GM23338 (cell line): ENCODE measurements at regions not wholly inside any gene's neighbourhood (a gene's known extent, or its start where the extent isn't known, plus 50 kb on each side); places are given as distances from the start of the nearest gene placed in this dataset.

ENCODE experiments used
- ATAC-seq: fragments of 200-7000 bp; cut with Tn5 transposase; 3 replicates; pipeline ENCODE4 v1.9.1; 2020
- DNase-seq: peaks from one replicate; pipeline ENCODE4 v3.0.0-alpha.2; 2015; ENCODE audit warnings: low spot score
- H2AFZ ChIP-seq: fragments of 200-600 bp; sonication (generic); 2 replicates; pipeline ENCODE4 v1.8.0; 2016; ENCODE audit warnings: antibody characterized with exemption, mild to moderate bottlenecking, moderate library complexity
- H3F3A ChIP-seq: fragments of 200-600 bp; sonication (generic); replicated peaks from 2 replicates; pipeline ENCODE4 v1.8.0; 2017; ENCODE audit warnings: antibody characterized with exemption, mixed run types, low read depth
- H3K27ac ChIP-seq: fragments of 200-600 bp; sonication (generic); 2 replicates; pipeline ENCODE4 v1.6.1; 2016; ENCODE audit warnings: low read depth
- H3K27me3 ChIP-seq: fragments of 200-600 bp; sonication (generic); 2 replicates; pipeline ENCODE4 v1.8.0; 2016; ENCODE audit warnings: mild to moderate bottlenecking, mixed run types, moderate library complexity; ENCODE audit not compliant: insufficient read depth
- H3K36me3 ChIP-seq: fragments of 200-600 bp; sonication (generic); 2 replicates; pipeline ENCODE4 v1.8.0; 2016; ENCODE audit warnings: mild to moderate bottlenecking; ENCODE audit not compliant: insufficient read depth
- H3K4me1 ChIP-seq: fragments of 200-600 bp; sonication (generic); 2 replicates; pipeline ENCODE4 v1.8.0; 2016; ENCODE audit warnings: mild to moderate bottlenecking, moderate library complexity; ENCODE audit not compliant: insufficient read depth
- H3K4me2 ChIP-seq: fragments of 200-600 bp; sonication (generic); 2 replicates; pipeline ENCODE4 v1.7.1; 2017; ENCODE audit warnings: mixed run types
- H3K4me3 ChIP-seq: fragments of 200-600 bp; sonication (generic); 2 replicates; pipeline ENCODE4 v1.6.1; 2016; ENCODE audit warnings: mixed run types
- H3K79me2 ChIP-seq: fragments of 200-600 bp; sonication (generic); replicated peaks from 2 replicates; pipeline ENCODE4 v1.8.0; 2017; ENCODE audit warnings: mild to moderate bottlenecking; ENCODE audit not compliant: insufficient read depth
- H3K9me2 ChIP-seq: fragments of 200-600 bp; sonication (generic); 2 replicates; pipeline ENCODE4 v1.8.0; 2017; ENCODE audit not compliant: insufficient read depth
- H4K20me1 ChIP-seq: fragments of 200-600 bp; sonication (generic); replicated peaks from 2 replicates; pipeline ENCODE4 v1.8.0; 2017; ENCODE audit warnings: mild to moderate bottlenecking; ENCODE audit not compliant: insufficient read depth
- H3K27ac Mint-ChIP-seq: 2 replicates; pipeline ENCODE4 v1.8.0; 2020; ENCODE audit warnings: inconsistent platforms, mild to moderate bottlenecking, moderate library complexity, mixed read lengths
- H3K27me3 Mint-ChIP-seq: 3 replicates; pipeline ENCODE4 v1.8.0; 2022; ENCODE audit warnings: low read depth, mild to moderate bottlenecking, moderate library complexity, mixed read lengths, inconsistent platforms; ENCODE audit not compliant: insufficient read depth, poor library complexity
- H3K36me3 Mint-ChIP-seq: 3 replicates; pipeline ENCODE4 v1.8.0; 2021; ENCODE audit warnings: low read depth, mild to moderate bottlenecking, inconsistent platforms, moderate library complexity, mixed read lengths
- H3K4me1 Mint-ChIP-seq: 3 replicates; pipeline ENCODE4 v1.8.0; 2020; ENCODE audit warnings: mild to moderate bottlenecking, inconsistent platforms, mixed read lengths
- H3K4me3 Mint-ChIP-seq: 3 replicates; pipeline ENCODE4 v1.8.0; 2021; ENCODE audit warnings: moderate library complexity, mild to moderate bottlenecking, inconsistent platforms, mixed read lengths
- H3K9me3 Mint-ChIP-seq: 3 replicates; pipeline ENCODE4 v1.8.0; 2020; ENCODE audit warnings: moderate library complexity, mild to moderate bottlenecking, inconsistent platforms, mixed read lengths
- CTCF ChIP-seq, 2 experiments: fragments of 200-600 bp in 1 of 2; sonication (generic) in 1 of 2; conservative IDR thresholded peaks; 2 replicates each; pipeline versions ENCODE4 v1.5.1 to v1.6.1; 2016 to 2017; ENCODE audit warnings: antibody characterized with exemption in 2 of 2, low read depth in 2 of 2, mild to moderate bottlenecking in 2 of 2, moderate library complexity in 1 of 2
- ETS1 ChIP-seq: IDR thresholded peaks from 2 replicates; pipeline ENCODE4 v1.6.1; 2016; ENCODE audit warnings: antibody characterized with exemption
- EZH2 ChIP-seq: fragments of 200-600 bp; sonication (generic); IDR thresholded peaks from one replicate; pipeline ENCODE4 v1.8.0; 2017; ENCODE audit warnings: antibody characterized with exemption, mild to moderate bottlenecking, low read depth; ENCODE audit not compliant: unreplicated experiment
- JUNB ChIP-seq: IDR thresholded peaks from one replicate; pipeline ENCODE4 v1.6.1; 2016; ENCODE audit warnings: antibody characterized with exemption; ENCODE audit not compliant: unreplicated experiment
- POLR2AphosphoS5 ChIP-seq: IDR thresholded peaks from 2 replicates; pipeline ENCODE4 v1.6.1; 2016; ENCODE audit warnings: antibody characterized with exemption, low read depth
- REST ChIP-seq: IDR thresholded peaks from one replicate; pipeline ENCODE4 v1.6.1; 2018; ENCODE audit warnings: antibody characterized with exemption; ENCODE audit not compliant: unreplicated experiment
- STAT1 ChIP-seq: IDR thresholded peaks from one replicate; pipeline ENCODE4 v1.6.1; 2016; ENCODE audit warnings: antibody characterized with exemption; ENCODE audit not compliant: unreplicated experiment
- ZNF114 ChIP-seq: fragments of 250-450 bp; sonication (Bioruptor Pico); IDR thresholded peaks from 2 replicates; pipeline ENCODE4 v1.5.0; 2020; ENCODE audit warnings: mild to moderate bottlenecking, moderate library complexity
- ZNF331 ChIP-seq: fragments of 250-450 bp; sonication (Bioruptor Pico); IDR thresholded peaks from 2 replicates; pipeline ENCODE4 v1.5.0; 2020; ENCODE audit warnings: low read depth, mild to moderate bottlenecking, moderate library complexity
- ZNF462 ChIP-seq: fragments of 250-450 bp; sonication (Bioruptor Pico); IDR thresholded peaks from 2 replicates; pipeline ENCODE4 v1.5.0; 2020; ENCODE audit warnings: mild to moderate bottlenecking, moderate library complexity

GRCh38 chr3:143914257-143914656, 57.4 kb upstream of the DIPK2A start:
- Mint-ChIP-seq H3K27ac (no peak overlapping the region), H3K27me3 (peaks cover 1% of the 10 kb centered on the region), H3K9me3 (no peaks in the 10 kb centered on the region; the same call in 2 of the 3 replicates), H3K4me3 (no peak overlapping the region), H3K36me3 (no peaks in the 10 kb centered on the region), H3K4me1 (peaks cover 2% of the 10 kb centered on the region; the same call in 1 of the 3 replicates)
- H3K27ac ChIP-seq = no peak overlapping the region
- no peak overlapping the region for H2AFZ ChIP-seq
- no peaks in the 10 kb centered on the region for H3K4me1 ChIP-seq
- no peak overlapping the region for H3K4me2 ChIP-seq
- H4K20me1 ChIP-seq = no peaks in the 10 kb centered on the region
- no peak overlapping the region for H3K4me3 ChIP-seq
- no peaks in the 10 kb centered on the region for H3K9me2 ChIP-seq
- no peak for DNase-seq
- no peaks in the 10 kb centered on the region for H3K79me2 ChIP-seq
- H3K36me3 ChIP-seq = no peaks in the 10 kb centered on the region
- no peak for TF ChIP-seq POLR2AphosphoS5
- H3F3A ChIP-seq = no peaks in the 10 kb centered on the region
- ATAC-seq = no peak
- H3K27me3 ChIP-seq = no peaks in the 10 kb centered on the region

GRCh38 chr3:143918848-143919247, 52.8 kb upstream of the DIPK2A start:
- Mint-ChIP-seq H3K36me3 (no peaks in the 10 kb centered on the region), H3K4me1 (no peaks in the 10 kb centered on the region; the same call in 2 of the 3 replicates), H3K27ac (no peak overlapping the region), H3K9me3 (no peaks in the 10 kb centered on the region; the same call in 2 of the 3 replicates), H3K27me3 (no peaks in the 10 kb centered on the region), H3K4me3 (no peak overlapping the region)
- no peaks in the 10 kb centered on the region for H3F3A ChIP-seq
- no peak overlapping the region for H3K27ac ChIP-seq
- H3K9me2 ChIP-seq = no peaks in the 10 kb centered on the region; the same call in 1 of the 2 replicates
- no peaks in the 10 kb centered on the region for H3K27me3 ChIP-seq
- no peaks in the 10 kb centered on the region for H4K20me1 ChIP-seq
- H3K36me3 ChIP-seq = no peaks in the 10 kb centered on the region
- H2AFZ ChIP-seq = peak overlapping the region; percentile 78; the same call in 1 of the 2 replicates
- no peaks in the 10 kb centered on the region for H3K79me2 ChIP-seq
- H3K4me1 ChIP-seq = no peaks in the 10 kb centered on the region
- DNase-seq = no peak
- no peak overlapping the region for H3K4me2 ChIP-seq
- H3K4me3 ChIP-seq = no peak overlapping the region
- no peak for ATAC-seq
- no peak for TF ChIP-seq ZNF114 (CRISPR knock-in tag)
- TF ChIP-seq STAT1 = no peak
- no peak for TF ChIP-seq REST
- TF ChIP-seq ETS1 = no peak
- no peak for TF ChIP-seq EZH2
- no peak for TF ChIP-seq CTCF (conservative IDR thresholded peaks at IDR 0.05; ENCODE audit: low read depth in 2 of 2)
- no peak for TF ChIP-seq POLR2AphosphoS5
- TF ChIP-seq ZNF462 (CRISPR knock-in tag) = no peak
- no peak for TF ChIP-seq JUNB
- no peak for TF ChIP-seq ZNF331
